SU-DHL-6 (cell line): ENCODE measurements at regions not wholly inside any gene's neighbourhood (a gene's known extent, or its start where the extent isn't known, plus 50 kb on each side); places are given as distances from the start of the nearest gene placed in this dataset.
"Not testable (repeated sequence)": the region's sequence is repeated elsewhere in the genome, so short reads cannot be mapped to it uniquely, and the experiment has no call there.

Source experiments
- H2AFZ ChIP-seq: fragments of 200-600 bp; sonication (generic); 2 replicates; pipeline ENCODE4 v1.6.1; 2014; ENCODE audit warnings: low read depth, mild to moderate bottlenecking, moderate library complexity, mixed read lengths, antibody characterized with exemption, low read length; ENCODE audit not compliant: severe bottlenecking
- H3F3A ChIP-seq: fragments of 200-600 bp; shearing (Covaris generic); 2 replicates; pipeline ENCODE4 v1.6.0; 2016; ENCODE audit warnings: antibody characterized with exemption, mild to moderate bottlenecking; ENCODE audit not compliant: insufficient read depth
- H3K27ac ChIP-seq: fragments of 200-600 bp; sonication (generic); 2 replicates; pipeline ENCODE4 v1.5.1; 2016; ENCODE audit warnings: low read depth, mild to moderate bottlenecking, low read length, moderate library complexity, mixed read lengths
- H3K27me3 ChIP-seq: fragments of 200-600 bp; sonication (generic), shearing (Covaris generic); 2 replicates; pipeline ENCODE4 v1.6.0; 2014; ENCODE audit warnings: mild to moderate bottlenecking, low read length
- H3K36me3 ChIP-seq: fragments of 200-600 bp; sonication (generic); 2 replicates; pipeline ENCODE4 v1.6.1; 2014; ENCODE audit warnings: mild to moderate bottlenecking, low read length, mixed read lengths
- H3K4me2 ChIP-seq: fragments of 300-600, 200-600 bp; shearing (Covaris generic), sonication (generic); 2 replicates; pipeline ENCODE4 v1.6.0; 2014; ENCODE audit warnings: low read length, low read depth, mild to moderate bottlenecking; ENCODE audit not compliant: poor library complexity, severe bottlenecking
- H3K4me3 ChIP-seq: fragments of 200-600 bp; sonication (generic); 2 replicates; pipeline ENCODE4 v1.5.1; 2014; ENCODE audit warnings: antibody characterized with exemption, low read length, mild to moderate bottlenecking, mixed read lengths; ENCODE audit not compliant: insufficient read depth, poor library complexity, severe bottlenecking
- H3K79me2 ChIP-seq: fragments of 200-600 bp; sonication (generic); 2 replicates; pipeline ENCODE4 v1.6.1; 2014; ENCODE audit warnings: mild to moderate bottlenecking, low read length, moderate library complexity; ENCODE audit not compliant: insufficient read depth
- H3K9ac ChIP-seq: fragments of 200-600 bp; sonication (generic); 2 replicates; pipeline ENCODE4 v1.7.0; 2014; ENCODE audit warnings: mild to moderate bottlenecking, low read length
- H3K9me2 ChIP-seq: fragments of 200-600 bp; sonication (generic); replicated peaks from 2 replicates; pipeline ENCODE4 v1.6.1; 2014; ENCODE audit warnings: low read length; ENCODE audit not compliant: insufficient read depth
- H3K9me3 ChIP-seq: fragments of 200-600 bp; sonication (generic); 2 replicates; pipeline ENCODE4 v1.6.1; 2014; ENCODE audit warnings: low read length, mixed read lengths; ENCODE audit not compliant: insufficient read depth
- H4K20me1 ChIP-seq: fragments of 200-600 bp; sonication (generic); 2 replicates; pipeline ENCODE4 v1.6.1; 2014; ENCODE audit warnings: low read depth, mild to moderate bottlenecking, antibody characterized with exemption, low read length, moderate library complexity, mixed read lengths
- CTCF ChIP-seq: fragments of 200-600 bp; sonication (generic); IDR thresholded peaks from one replicate; pipeline ENCODE4 v1.5.1; 2017; ENCODE audit warnings: antibody characterized with exemption, mild to moderate bottlenecking, low read length, moderate library complexity; ENCODE audit not compliant: insufficient read depth, poor library complexity, severe bottlenecking
- EZH2phosphoT487 ChIP-seq: fragments of 200-600 bp; sonication (generic), shearing (Covaris generic); conservative IDR thresholded peaks from 2 replicates; pipeline ENCODE4 v1.6.1; 2018; ENCODE audit warnings: mild to moderate bottlenecking, antibody characterized with exemption, low read length, moderate library complexity, mixed read lengths

GRCh38 chr5:117614408-117614807 lies 1039.8 kb upstream of the SEMA6A start:
- Histone ChIP-seq H3K27ac (no peak overlapping the region), H3F3A (no peaks in the 10 kb centered on the region), H3K36me3 (no peaks in the 10 kb centered on the region), H3K27me3 (no peaks in the 10 kb centered on the region), H3K9ac (no peak overlapping the region), H2AFZ (no peak overlapping the region), H3K4me2 (no peak overlapping the region), H3K9me3 (no peaks in the 10 kb centered on the region), H3K4me3 (no peak overlapping the region), H3K79me2 (no peaks in the 10 kb centered on the region), H3K9me2 (no peaks in the 10 kb centered on the region), H4K20me1 (no peaks in the 10 kb centered on the region)
- TF ChIP-seq EZH2phosphoT487 (no peak), CTCF (no peak)

- Histone ChIP-seq H3K27me3 (no peaks in the 10 kb centered on the region), H3K79me2 (no peaks in the 10 kb centered on the region), H3K9me2 (no peaks in the 10 kb centered on the region), H3K9me3 (no peaks in the 10 kb centered on the region), H2AFZ (no peak overlapping the region), H3K27ac (no peak overlapping the region), H3K9ac (no peak overlapping the region), H3K4me3 (no peak overlapping the region), H4K20me1 (no peaks in the 10 kb centered on the region), H3K4me2 (no peak overlapping the region), H3K36me3 (no peaks in the 10 kb centered on the region), H3F3A (no peaks in the 10 kb centered on the region)
- TF ChIP-seq CTCF (no peak), EZH2phosphoT487 (no peak)
These were observed 1030.2 kb upstream of the SEMA6A start for GRCh38 chr5:117604845-117605244.

GRCh38 chr5:117599811-117600210 lies 1025.2 kb upstream of the SEMA6A start:
- H2AFZ ChIP-seq, H3K27ac ChIP-seq, H3K4me2 ChIP-seq, H3K27me3 ChIP-seq, H3K9me3 ChIP-seq, H3K79me2 ChIP-seq, H4K20me1 ChIP-seq, H3K4me3 ChIP-seq, H3F3A ChIP-seq, H3K9ac ChIP-seq, H3K9me2 ChIP-seq, H3K36me3 ChIP-seq: not testable (repeated sequence)

GRCh38 chr5:117594166-117594565 lies 1019.5 kb upstream of the SEMA6A start:
- TF ChIP-seq EZH2phosphoT487 (no peak), CTCF (no peak)
- no peak overlapping the region for H3K4me3 ChIP-seq

More at GRCh38 chr5:117594166-117594565, 1019.5 kb upstream of the SEMA6A start:
- Histone ChIP-seq H3K27ac (no peak overlapping the region), H3K4me2 (no peak overlapping the region), H3K9me2 (no peaks in the 10 kb centered on the region), H2AFZ (no peak overlapping the region), H3K9me3 (no peaks in the 10 kb centered on the region), H4K20me1 (no peaks in the 10 kb centered on the region), H3K79me2 (no peaks in the 10 kb centered on the region), H3K27me3 (no peaks in the 10 kb centered on the region), H3K9ac (no peak overlapping the region), H3F3A (no peaks in the 10 kb centered on the region), H3K36me3 (no peaks in the 10 kb centered on the region)
